ENCODE measurements at regions not wholly inside any gene's neighbourhood (a gene's known extent, or its start where the extent isn't known, plus 50 kb on each side); places are given as distances from the start of the nearest gene placed in this dataset.

- no peak for DNase-seq
- H3K9me3 Mint-ChIP-seq (ENCODE audit: unreplicated experiment): peaks cover 4% of the 10 kb centered on the region
- H3K36me3 Mint-ChIP-seq (ENCODE audit: unreplicated experiment): no peaks in the 10 kb centered on the region
- peaks cover 7% of the 10 kb centered on the region for H3K4me1 Mint-ChIP-seq (ENCODE audit: low read depth, unreplicated experiment)
- no peak for TF ChIP-seq CTCF (IDR thresholded peaks at IDR 0.05; ENCODE audit: partially characterized antibody, unreplicated experiment)
- H3K27ac Mint-ChIP-seq (ENCODE audit: unreplicated experiment): no peak overlapping the region
- H3K4me3 Mint-ChIP-seq (ENCODE audit: unreplicated experiment): no peak overlapping the region
- H3K27me3 Mint-ChIP-seq (ENCODE audit: unreplicated experiment): peaks cover 9% of the 10 kb centered on the region
Measured at GRCh38 chr13:21924958-21925357, 254.1 kb downstream of the FGF9 start.

- Mint-ChIP-seq H3K4me1 (ENCODE audit: low read depth, unreplicated experiment) (peaks cover 7% of the 10 kb centered on the region), H3K9me3 (ENCODE audit: unreplicated experiment) (peaks cover 2% of the 10 kb centered on the region), H3K27ac (ENCODE audit: unreplicated experiment) (peak overlapping the region; percentile 66), H3K36me3 (ENCODE audit: unreplicated experiment) (no peaks in the 10 kb centered on the region), H3K4me3 (ENCODE audit: unreplicated experiment) (no peak overlapping the region), H3K27me3 (ENCODE audit: unreplicated experiment) (peaks cover 9% of the 10 kb centered on the region)
- DNase-seq: no peak
- no peak for TF ChIP-seq CTCF (IDR thresholded peaks at IDR 0.05; ENCODE audit: partially characterized antibody, unreplicated experiment)
Measured at GRCh38 chr13:21925720-21926119, 254.8 kb downstream of the FGF9 start.

GRCh38 chr13:21929400-21929799 lies 258.5 kb downstream of the FGF9 start:
- no peaks in the 10 kb centered on the region for H3K9me3 Mint-ChIP-seq (ENCODE audit: unreplicated experiment)
- H3K4me3 Mint-ChIP-seq (ENCODE audit: unreplicated experiment): no peak overlapping the region
- no peak for DNase-seq
- no peak for TF ChIP-seq CTCF (IDR thresholded peaks at IDR 0.05; ENCODE audit: partially characterized antibody, unreplicated experiment)
- no peaks in the 10 kb centered on the region for H3K36me3 Mint-ChIP-seq (ENCODE audit: unreplicated experiment)
- H3K27ac Mint-ChIP-seq (ENCODE audit: unreplicated experiment): peak overlapping the region; percentile 89
- peaks cover 9% of the 10 kb centered on the region for H3K27me3 Mint-ChIP-seq (ENCODE audit: unreplicated experiment)
- H3K4me1 Mint-ChIP-seq (ENCODE audit: low read depth, unreplicated experiment): peaks cover 12% of the 10 kb centered on the region

GRCh38 chr13:21930536-21930935 lies 259.7 kb downstream of the FGF9 start:
- Mint-ChIP-seq H3K4me1 (ENCODE audit: low read depth, unreplicated experiment) (peaks cover 12% of the 10 kb centered on the region), H3K27me3 (ENCODE audit: unreplicated experiment) (peaks cover 8% of the 10 kb centered on the region), H3K36me3 (ENCODE audit: unreplicated experiment) (no peaks in the 10 kb centered on the region), H3K4me3 (ENCODE audit: unreplicated experiment) (no peak overlapping the region), H3K9me3 (ENCODE audit: unreplicated experiment) (no peaks in the 10 kb centered on the region), H3K27ac (ENCODE audit: unreplicated experiment) (no peak overlapping the region)
- no peak for DNase-seq
- TF ChIP-seq CTCF (IDR thresholded peaks at IDR 0.05; ENCODE audit: partially characterized antibody, unreplicated experiment): no peak

- DNase-seq: no peak
- Mint-ChIP-seq H3K27me3 (ENCODE audit: unreplicated experiment) (peaks cover 2% of the 10 kb centered on the region), H3K4me3 (ENCODE audit: unreplicated experiment) (no peak overlapping the region), H3K4me1 (ENCODE audit: low read depth, unreplicated experiment) (peaks cover 12% of the 10 kb centered on the region), H3K27ac (ENCODE audit: unreplicated experiment) (no peak overlapping the region), H3K9me3 (ENCODE audit: unreplicated experiment) (no peaks in the 10 kb centered on the region), H3K36me3 (ENCODE audit: unreplicated experiment) (no peaks in the 10 kb centered on the region)
- TF ChIP-seq CTCF (IDR thresholded peaks at IDR 0.05; ENCODE audit: partially characterized antibody, unreplicated experiment): no peak
Measured at GRCh38 chr13:21932578-21932977, 261.7 kb downstream of the FGF9 start.

All from glutamatergic neuron (in vitro differentiated cells).